GM23248 (cell line): ENCODE measurements at regions not wholly inside any gene's neighbourhood (a gene's known extent, or its start where the extent isn't known, plus 50 kb on each side); places are given as distances from the start of the nearest gene placed in this dataset.

Experiments used
- EZH2 ChIP-seq: fragments of 200-600 bp; sonication (generic); IDR thresholded peaks from 2 replicates; pipeline ENCODE4 v1.6.1; 2018; ENCODE audit warnings: antibody characterized with exemption, mild to moderate bottlenecking; ENCODE audit not compliant: insufficient read depth, poor library complexity, severe bottlenecking
- EZH2phosphoT487 ChIP-seq: fragments of 200-600 bp; sonication (generic); IDR thresholded peaks from 2 replicates; pipeline ENCODE4 v1.6.1; 2018; ENCODE audit warnings: antibody characterized with exemption, moderate library complexity, mild to moderate bottlenecking, low read depth; ENCODE audit not compliant: insufficient read depth

GRCh38 chr12:131274906-131275305, 321.2 kb downstream of the ADGRD1 start:
- TF ChIP-seq EZH2phosphoT487 (no peak), EZH2 (no peak)
